ENCODE measurements at regions not wholly inside any gene's neighbourhood (a gene's known extent, or its start where the extent isn't known, plus 50 kb on each side); places are given as distances from the start of the nearest gene placed in this dataset.

DNA sequence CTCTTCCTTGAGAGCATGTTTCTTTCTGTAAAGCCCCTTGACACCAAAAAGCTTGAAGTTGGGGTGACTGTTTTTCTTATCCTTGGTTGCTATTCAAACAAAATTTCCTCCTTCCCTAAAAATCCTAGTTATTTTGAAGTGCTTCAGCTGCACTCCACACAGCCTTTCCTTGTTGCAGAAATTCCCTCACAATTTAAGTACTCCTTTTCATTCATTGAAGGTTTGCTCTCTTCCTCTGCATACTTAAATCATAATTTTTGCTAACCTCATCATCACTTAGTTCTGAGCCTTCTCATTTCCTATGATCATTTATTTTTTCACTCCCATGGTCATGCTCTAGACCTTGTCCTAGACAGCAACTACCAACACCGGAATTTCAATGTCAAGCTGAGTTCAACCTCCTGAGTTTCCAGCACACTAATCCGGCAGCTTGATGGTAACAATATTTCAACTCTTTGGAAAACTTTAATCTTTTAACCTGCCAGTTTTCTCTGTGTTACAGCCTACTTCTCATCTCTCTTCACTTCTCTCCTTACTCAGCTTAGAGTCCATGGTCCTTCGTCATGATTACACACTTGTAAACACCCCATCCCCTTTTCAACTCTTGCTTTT is 78.7 kb upstream of the ACTBL2 start:
- no peaks in the 10 kb centered on the region for H3K27me3 ChIP-seq
- no peaks in the 10 kb centered on the region for H3K9me3 ChIP-seq
- H3K36me3 ChIP-seq = no peaks in the 10 kb centered on the region
- TF ChIP-seq POLR2AphosphoS5 (IDR thresholded peaks at IDR 0.05) = no peak
- TF ChIP-seq, protein P1, sequence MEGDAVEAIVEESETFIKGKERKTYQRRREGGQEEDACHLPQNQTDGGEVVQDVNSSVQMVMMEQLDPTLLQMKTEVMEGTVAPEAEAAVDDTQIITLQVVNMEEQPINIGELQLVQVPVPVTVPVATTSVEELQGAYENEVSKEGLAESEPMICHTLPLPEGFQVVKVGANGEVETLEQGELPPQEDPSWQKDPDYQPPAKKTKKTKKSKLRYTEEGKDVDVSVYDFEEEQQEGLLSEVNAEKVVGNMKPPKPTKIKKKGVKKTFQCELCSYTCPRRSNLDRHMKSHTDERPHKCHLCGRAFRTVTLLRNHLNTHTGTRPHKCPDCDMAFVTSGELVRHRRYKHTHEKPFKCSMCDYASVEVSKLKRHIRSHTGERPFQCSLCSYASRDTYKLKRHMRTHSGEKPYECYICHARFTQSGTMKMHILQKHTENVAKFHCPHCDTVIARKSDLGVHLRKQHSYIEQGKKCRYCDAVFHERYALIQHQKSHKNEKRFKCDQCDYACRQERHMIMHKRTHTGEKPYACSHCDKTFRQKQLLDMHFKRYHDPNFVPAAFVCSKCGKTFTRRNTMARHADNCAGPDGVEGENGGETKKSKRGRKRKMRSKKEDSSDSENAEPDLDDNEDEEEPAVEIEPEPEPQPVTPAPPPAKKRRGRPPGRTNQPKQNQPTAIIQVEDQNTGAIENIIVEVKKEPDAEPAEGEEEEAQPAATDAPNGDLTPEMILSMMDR (IDR thresholded peaks at IDR 0.05) = no peak
- no peak for TF ChIP-seq POLR2A (IDR thresholded peaks at IDR 0.05)
- TF ChIP-seq EP300 (IDR thresholded peaks at IDR 0.05) = no peak
- H3K27ac ChIP-seq = no peak overlapping the region
- H3K4me1 ChIP-seq = no peaks in the 10 kb centered on the region
- no peak overlapping the region for H3K4me3 ChIP-seq
- peak in 1 of 2 donors; percentile 24 for DNase-seq
- 63 to 80% (median 73%) methylated on average over 3 of the region's 3 CpGs for WGBS, 5 donors
- intact Hi-C loops (cut with DNase I; ENCODE audit: low total_unique reads) = no loop called here

DNA sequence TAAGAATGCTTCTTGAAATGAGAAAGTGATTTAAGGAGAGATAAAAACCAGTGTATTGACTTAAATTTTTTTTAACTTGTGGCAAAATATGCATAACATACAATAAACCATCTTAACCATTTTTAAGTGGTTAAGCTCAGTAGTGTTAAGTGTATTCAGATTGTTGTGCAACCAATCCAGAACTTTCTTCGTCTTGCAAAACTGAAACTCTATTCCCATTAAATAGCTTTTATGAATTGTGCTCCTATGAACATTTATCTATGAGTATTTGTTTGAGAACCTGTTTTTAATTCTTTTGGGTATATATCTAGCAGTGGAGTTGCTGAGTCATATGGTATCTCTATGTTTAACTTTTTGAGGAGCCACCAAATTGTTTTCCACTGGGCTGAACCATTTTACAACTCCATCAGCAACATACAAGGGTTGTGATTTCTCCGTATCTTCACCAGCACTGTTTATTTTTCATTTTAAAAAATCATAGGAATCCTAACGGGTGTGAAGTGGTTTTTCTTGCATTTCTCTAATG is 76.6 kb upstream of the ACTBL2 start:
- Histone ChIP-seq H3K27me3 (no peaks in the 10 kb centered on the region), H3K36me3 (no peaks in the 10 kb centered on the region), H3K9me3 (no peaks in the 10 kb centered on the region), H3K27ac (no peak overlapping the region), H3K4me1 (no peaks in the 10 kb centered on the region), H3K4me3 (no peak overlapping the region)
- intact Hi-C loops (cut with DNase I; ENCODE audit: low total_unique reads) = no loop called here
- no peak for DNase-seq
- TF ChIP-seq EP300 (IDR thresholded peaks at IDR 0.05) = no peak
- TF ChIP-seq POLR2AphosphoS5 (IDR thresholded peaks at IDR 0.05) = no peak
- TF ChIP-seq, protein P1 (IDR thresholded peaks at IDR 0.05) = no peak
- no peak for TF ChIP-seq POLR2A (IDR thresholded peaks at IDR 0.05)
- WGBS, 5 donors = 89 to 93% (median 91%) methylated on average over 3 of the region's 3 CpGs

DNA sequence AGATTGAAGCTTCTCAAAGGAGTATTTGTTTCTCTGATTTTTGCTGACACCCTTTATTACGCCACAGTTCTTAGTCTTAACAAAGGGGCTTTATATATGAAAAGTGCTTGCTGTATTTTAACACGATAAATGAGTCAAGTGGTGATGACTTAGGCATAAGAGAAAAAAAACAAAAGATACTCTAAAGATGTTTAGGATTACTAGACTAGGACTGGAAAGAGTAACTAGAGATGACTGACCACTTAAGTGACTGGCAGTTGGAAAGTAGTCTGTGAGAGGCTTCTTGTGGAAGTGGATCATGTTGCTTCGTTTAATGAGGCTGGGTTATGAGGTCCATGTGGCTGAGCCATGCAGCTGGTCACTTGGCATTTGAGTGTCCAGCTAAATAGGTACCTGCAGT is 69.4 kb upstream of the ACTBL2 start:
- intact Hi-C loops (cut with DNase I; ENCODE audit: low total_unique reads) = no loop called here
- Histone ChIP-seq H3K9me3 (peaks cover 0 to 13% (median 0%) of the 10 kb centered on the region in 4 donors), H3K27ac (no peak overlapping the region), H3K27me3 (no peaks in the 10 kb centered on the region), H3K4me3 (no peak overlapping the region), H3K4me1 (no peaks in the 10 kb centered on the region), H3K36me3 (no peaks in the 10 kb centered on the region)
- TF ChIP-seq, protein P1 (IDR thresholded peaks at IDR 0.05) = no peak
- no peak for TF ChIP-seq EP300 (IDR thresholded peaks at IDR 0.05)
- no peak for TF ChIP-seq POLR2A (IDR thresholded peaks at IDR 0.05)
- no peak for TF ChIP-seq POLR2AphosphoS5 (IDR thresholded peaks at IDR 0.05)
- 83 to 91% (median 83%) methylated on average over 3 of the region's 3 CpGs for WGBS, 5 donors
- no peak for DNase-seq

DNA sequence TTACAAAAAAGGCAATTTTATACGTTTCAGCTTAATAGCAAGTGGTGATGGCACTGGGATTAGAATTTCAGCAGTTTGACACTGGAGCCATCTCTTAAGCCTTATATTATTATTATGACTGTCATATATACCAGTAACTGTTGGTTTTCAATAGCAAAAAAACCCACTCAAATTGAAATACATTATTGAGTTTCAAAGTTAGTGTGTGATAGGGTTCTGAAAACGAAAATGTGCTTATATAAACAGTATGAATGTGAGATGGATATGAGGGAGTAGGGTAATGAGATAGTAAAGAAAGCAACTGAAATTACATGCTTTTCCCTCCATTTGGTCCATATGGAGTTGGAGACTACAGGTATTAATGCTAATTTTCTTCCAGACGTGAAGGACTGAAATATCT is 68.6 kb upstream of the ACTBL2 start:
- Histone ChIP-seq H3K27ac (no peak overlapping the region), H3K9me3 (peaks cover 0 to 13% (median 0%) of the 10 kb centered on the region in 4 donors), H3K27me3 (no peaks in the 10 kb centered on the region), H3K36me3 (no peaks in the 10 kb centered on the region), H3K4me1 (no peaks in the 10 kb centered on the region), H3K4me3 (no peak overlapping the region)
- intact Hi-C loops (cut with DNase I; ENCODE audit: low total_unique reads) = no loop called here
- WGBS, 5 donors = 76 to 84% (median 79%) methylated on average over 3 of the region's 3 CpGs
- TF ChIP-seq POLR2A (IDR thresholded peaks at IDR 0.05) (no peak), EP300 (IDR thresholded peaks at IDR 0.05) (no peak), POLR2AphosphoS5 (IDR thresholded peaks at IDR 0.05) (no peak)
- TF ChIP-seq, protein P1 (IDR thresholded peaks at IDR 0.05) = no peak
- DNase-seq = no peak

Measured in stomach (tissue), 8 donors.